Keratinocyte (primary cell): ENCODE measurements at regions not wholly inside any gene's neighbourhood (a gene's known extent, or its start where the extent isn't known, plus 50 kb on each side); places are given as distances from the start of the nearest gene placed in this dataset.

Source experiments
- DNase-seq: peaks from one replicate; pipeline ENCODE4 v3.0.0-alpha.2; 2011; ENCODE audit warnings: low read depth, missing footprints, low spot score
- FAIRE-seq: peaks from 2 replicates; lab custom pipeline; 2011; peaks lifted over from hg19 to GRCh38; lab: Jason Lieb, UNC
- H2AFZ ChIP-seq: 2 replicates; pipeline ENCODE4 v1.6.0; 2012; ENCODE audit warnings: low read length, control low read depth, inconsistent platforms; ENCODE audit not compliant: control insufficient read depth
- H3K27ac ChIP-seq: 2 replicates; pipeline ENCODE4 v1.5.1; 2011; ENCODE audit warnings: low read length; ENCODE audit not compliant: control insufficient read depth, insufficient read depth
- H3K27me3 ChIP-seq: 3 replicates; pipeline ENCODE4 v1.6.0; 2011; ENCODE audit warnings: low read length; ENCODE audit not compliant: control insufficient read depth, insufficient read depth; ENCODE audit errors: extremely low read depth
- H3K36me3 ChIP-seq, 2 experiments: 2 replicates in 1 of 2; 3 replicates in 1 of 2; pipeline ENCODE4 v1.5.1; 2011; ENCODE audit warnings: low read length in 2 of 2, mild to moderate bottlenecking in 1 of 2; ENCODE audit not compliant: control insufficient read depth in 2 of 2, insufficient read depth in 2 of 2; ENCODE audit errors: extremely low read depth in 1 of 2
- H3K4me1 ChIP-seq: 3 replicates; pipeline ENCODE4 v1.5.1; 2011; ENCODE audit warnings: low read length; ENCODE audit not compliant: control insufficient read depth, insufficient read depth; ENCODE audit errors: extremely low read depth
- H3K4me2 ChIP-seq: 3 replicates; pipeline ENCODE4 v1.6.0; 2011; ENCODE audit warnings: low read depth, low read length; ENCODE audit not compliant: control insufficient read depth, insufficient read depth; ENCODE audit errors: extremely low read depth
- H3K4me3 ChIP-seq, 3 experiments: fragments of 200-600 bp in 1 of 3; sonication (generic) in 1 of 3; 2 replicates in 2 of 3; 3 replicates in 1 of 3; pipeline ENCODE4 v1.5.1; 2011 to 2016; ENCODE audit warnings: low read length in 3 of 3, mild to moderate bottlenecking in 3 of 3, control low read depth in 2 of 3, inconsistent platforms in 1 of 3, low read depth in 1 of 3, mixed read lengths in 1 of 3, mixed run types in 1 of 3, moderate library complexity in 1 of 3; ENCODE audit not compliant: control insufficient read depth in 2 of 3, insufficient read depth in 2 of 3; ENCODE audit errors: extremely low read depth in 1 of 3
- H3K79me2 ChIP-seq: 2 replicates; pipeline ENCODE4 v1.6.0; 2012; ENCODE audit warnings: low read length; ENCODE audit not compliant: control insufficient read depth, insufficient read depth
- H3K9ac ChIP-seq: 3 replicates; pipeline ENCODE4 v1.6.0; 2011; ENCODE audit warnings: low read length; ENCODE audit not compliant: control insufficient read depth, insufficient read depth; ENCODE audit errors: extremely low read depth
- H3K9me1 ChIP-seq: 3 replicates; pipeline ENCODE4 v1.6.0; 2011; ENCODE audit warnings: low read length; ENCODE audit not compliant: control insufficient read depth, insufficient read depth; ENCODE audit errors: extremely low read depth
- H3K9me3 ChIP-seq: 2 replicates; pipeline ENCODE4 v1.5.1; 2012; ENCODE audit warnings: low read depth, low read length; ENCODE audit not compliant: control insufficient read depth
- H4K20me1 ChIP-seq: 3 replicates; pipeline ENCODE4 v1.6.0; 2011; ENCODE audit warnings: low read length; ENCODE audit not compliant: control insufficient read depth, insufficient read depth; ENCODE audit errors: extremely low read depth
- EZH2 ChIP-seq: IDR thresholded peaks from one replicate; pipeline ENCODE4 v1.6.1; 2012; ENCODE audit warnings: inconsistent platforms, mild to moderate bottlenecking, low read length, moderate library complexity
- dilution Hi-C: fragments of 300-500 bp; cut with MboI; formaldehyde crosslinking; loops from one replicate; pipeline ENCODE4 v1.7.0; 2020; ENCODE audit warnings: low sequenced_read_pairs; ENCODE audit not compliant: extremely low pct_ligation_motif_present
- TF ChIP-seq, protein P1 (sequence below), 3 experiments: IDR thresholded peaks in 1 of 3; conservative IDR thresholded peaks in 1 of 3; optimal IDR thresholded peaks in 1 of 3; 2 replicates in 2 of 3; 3 replicates in 1 of 3; pipeline versions ENCODE3 to v1.5.1; 2011; ENCODE audit warnings: low read length in 3 of 3, mild to moderate bottlenecking in 3 of 3, moderate library complexity in 2 of 3, control low read depth in 1 of 3, inconsistent platforms in 1 of 3; ENCODE audit not compliant: insufficient read depth in 2 of 3; ENCODE audit errors: extremely low read depth in 1 of 3

DNA sequence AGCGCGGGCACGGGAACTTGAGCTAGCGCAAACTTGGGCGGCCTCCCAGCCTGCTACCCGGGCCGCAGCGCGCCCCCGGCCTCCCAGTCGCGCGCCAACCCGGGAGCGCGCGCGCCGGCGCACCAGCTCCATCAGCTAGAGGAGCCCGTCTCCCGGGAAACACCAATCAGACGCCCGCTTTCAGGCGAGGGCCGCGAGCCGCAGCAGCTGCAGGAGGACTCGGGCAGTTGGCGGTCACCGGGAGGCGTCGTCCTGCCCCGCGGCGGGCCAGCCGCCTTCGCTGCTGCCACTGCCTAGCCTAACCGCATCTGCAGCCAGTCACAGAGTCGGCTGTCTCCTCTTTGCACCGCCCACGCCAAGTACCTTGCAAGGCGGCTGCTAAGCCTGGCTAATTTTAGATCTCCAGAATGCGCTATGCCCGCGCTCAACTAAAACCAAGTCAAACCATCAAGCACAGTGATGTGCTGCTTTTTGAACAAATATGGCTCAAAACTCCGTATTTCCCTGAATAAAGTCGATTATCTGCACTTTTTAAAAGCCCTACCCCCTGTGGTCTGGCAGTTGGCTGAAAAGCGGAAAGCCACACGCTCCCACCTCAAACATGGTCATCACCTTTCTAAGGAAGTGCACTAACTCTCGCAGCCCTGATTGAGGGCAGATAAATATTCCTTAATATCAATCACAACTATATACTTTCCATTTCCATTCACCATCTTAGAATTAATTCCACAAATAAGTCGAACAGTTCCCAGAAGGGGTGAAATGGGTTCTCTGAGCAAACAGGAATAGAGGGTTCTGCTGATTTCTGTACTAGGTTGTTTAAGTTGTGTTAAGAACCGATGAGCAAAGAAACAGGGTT, 221.8 kb downstream of the MEF2C start:
- dilution Hi-C loops: no loop called here
- H3K27me3 ChIP-seq: peaks cover 56% of the 10 kb centered on the region
- H3K9ac ChIP-seq: no peak overlapping the region
- TF ChIP-seq EZH2: peak; percentile 88
- TF ChIP-seq, protein P1, sequence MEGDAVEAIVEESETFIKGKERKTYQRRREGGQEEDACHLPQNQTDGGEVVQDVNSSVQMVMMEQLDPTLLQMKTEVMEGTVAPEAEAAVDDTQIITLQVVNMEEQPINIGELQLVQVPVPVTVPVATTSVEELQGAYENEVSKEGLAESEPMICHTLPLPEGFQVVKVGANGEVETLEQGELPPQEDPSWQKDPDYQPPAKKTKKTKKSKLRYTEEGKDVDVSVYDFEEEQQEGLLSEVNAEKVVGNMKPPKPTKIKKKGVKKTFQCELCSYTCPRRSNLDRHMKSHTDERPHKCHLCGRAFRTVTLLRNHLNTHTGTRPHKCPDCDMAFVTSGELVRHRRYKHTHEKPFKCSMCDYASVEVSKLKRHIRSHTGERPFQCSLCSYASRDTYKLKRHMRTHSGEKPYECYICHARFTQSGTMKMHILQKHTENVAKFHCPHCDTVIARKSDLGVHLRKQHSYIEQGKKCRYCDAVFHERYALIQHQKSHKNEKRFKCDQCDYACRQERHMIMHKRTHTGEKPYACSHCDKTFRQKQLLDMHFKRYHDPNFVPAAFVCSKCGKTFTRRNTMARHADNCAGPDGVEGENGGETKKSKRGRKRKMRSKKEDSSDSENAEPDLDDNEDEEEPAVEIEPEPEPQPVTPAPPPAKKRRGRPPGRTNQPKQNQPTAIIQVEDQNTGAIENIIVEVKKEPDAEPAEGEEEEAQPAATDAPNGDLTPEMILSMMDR (optimal IDR thresholded peaks at IDR 0.05 in 1 of 3, IDR thresholded peaks at IDR 0.05 in 1 of 3, conservative IDR thresholded peaks at IDR 0.05 in 1 of 3; ENCODE audit: extremely low read depth in 1 of 3, insufficient read depth in 2 of 3, low read length in 3 of 3): no peak
- H3K9me1 ChIP-seq: no peaks in the 10 kb centered on the region
- FAIRE-seq (no peak), DNase-seq (no peak)
- H4K20me1 ChIP-seq: no peaks in the 10 kb centered on the region
- H3K27ac ChIP-seq: no peak overlapping the region
- H3K36me3 ChIP-seq: no peaks in the 10 kb centered on the region
- H3K4me2 ChIP-seq: peak overlapping the region; percentile 22
- no peaks in the 10 kb centered on the region for H3K4me1 ChIP-seq
- peak overlapping the region in 1 of 3 experiments; percentile 34 for H3K4me3 ChIP-seq
- no peaks in the 10 kb centered on the region for H3K79me2 ChIP-seq
- H3K9me3 ChIP-seq: no peaks in the 10 kb centered on the region
- H2AFZ ChIP-seq: no peak overlapping the region

GRCh38 chr5:88660264-88660946, 222.6 kb downstream of the MEF2C start:
- FAIRE-seq: no peak
- DNase-seq: no peak
- no peaks in the 10 kb centered on the region for H3K9me1 ChIP-seq
- TF ChIP-seq EZH2: no peak
- TF ChIP-seq, protein P1 (optimal IDR thresholded peaks at IDR 0.05 in 1 of 3, IDR thresholded peaks at IDR 0.05 in 1 of 3, conservative IDR thresholded peaks at IDR 0.05 in 1 of 3; ENCODE audit: extremely low read depth in 1 of 3, insufficient read depth in 2 of 3, low read length in 3 of 3): no peak
- no peaks in the 10 kb centered on the region for H3K9me3 ChIP-seq
- H2AFZ ChIP-seq: no peak overlapping the region
- no peaks in the 10 kb centered on the region for H4K20me1 ChIP-seq
- no peaks in the 10 kb centered on the region for H3K4me1 ChIP-seq
- H3K4me3 ChIP-seq: peak overlapping the region in 1 of 3 experiments; percentile 34
- H3K27ac ChIP-seq: no peak overlapping the region
- dilution Hi-C loops: no loop called here
- peaks cover 48% of the 10 kb centered on the region for H3K27me3 ChIP-seq
- no peaks in the 10 kb centered on the region for H3K36me3 ChIP-seq
- no peaks in the 10 kb centered on the region for H3K79me2 ChIP-seq
- H3K9ac ChIP-seq: no peak overlapping the region
- H3K4me2 ChIP-seq: peak overlapping the region; percentile 22
